K562 (cell line): ENCODE measurements at regions not wholly inside any gene's neighbourhood (a gene's known extent, or its start where the extent isn't known, plus 50 kb on each side); places are given as distances from the start of the nearest gene placed in this dataset.
"Not testable (repeated sequence)": the region's sequence is repeated elsewhere in the genome, so short reads cannot be mapped to it uniquely, and the experiment has no call there.

Source experiments
- ATAC-seq: fragments of 200-7000 bp; cut with Tn5 transposase; 3 replicates; pipeline ENCODE4 v1.9.1; 2020; ENCODE audit warnings: moderate library complexity
- BruUV-seq: library from RNA; stranded (reverse); fragments of 400-500 nt; replicated peaks from 2 replicates; lab custom pipeline; 2021; lab: Mats Ljungman, UMichigan
- CTCF ChIA-PET: fragments of 300-600 bp; formaldehyde crosslinking; extraction: SDS; loops from one replicate; lab custom pipeline; 2021; ENCODE audit warnings: low intra/inter-chr PET ratio; lab: Yijun Ruan, JAX
- POLR2A ChIA-PET: fragments of 300-600, 350-650 bp; sonication (Branson Sonifier 250); formaldehyde crosslinking; extraction: SDS; loops from one replicate; lab custom pipeline; 2021; ENCODE audit warnings: antibody characterized with exemption, inconsistent platforms; lab: Yijun Ruan, JAX
- DNase-seq, 4 experiments: peaks; one replicate each; pipeline versions ENCODE4 v3.0.0 to v3.0.0-alpha.2; 2011 to 2018; ENCODE audit warnings: low spot score in 3 of 4, mixed read lengths in 3 of 4; ENCODE audit errors: extremely low read depth in 1 of 4
- FAIRE-seq: peaks from 2 replicates; lab custom pipeline; 2011; peaks lifted over from hg19 to GRCh38; lab: Jason Lieb, UNC
- H2AFZ ChIP-seq: 2 replicates; pipeline ENCODE4 v1.6.0; 2011; ENCODE audit warnings: low read depth, low read length, control low read depth, inconsistent platforms
- H3K27ac ChIP-seq: fragments of 200-600 bp; 3 replicates; pipeline ENCODE4 v1.8.0; 2011; ENCODE audit warnings: low read depth, mild to moderate bottlenecking, control low read depth, inconsistent platforms, low read length, moderate library complexity, mixed read lengths; ENCODE audit errors: extremely low read depth
- H3K27me3 ChIP-seq, 2 experiments: fragments of 300-600 bp in 1 of 2; 2 replicates in 1 of 2; 3 replicates in 1 of 2; pipeline versions ENCODE4 v1.6.0 to v1.8.0; 2011; ENCODE audit warnings: inconsistent platforms in 2 of 2, low read length in 2 of 2, mild to moderate bottlenecking in 1 of 2, mixed read lengths in 1 of 2, moderate library complexity in 1 of 2; ENCODE audit not compliant: control insufficient read depth in 2 of 2, insufficient read depth in 2 of 2
- H3K36me3 ChIP-seq: fragments of 300-600 bp; 3 replicates; pipeline ENCODE4 v1.8.0; 2011; ENCODE audit warnings: mild to moderate bottlenecking, low read length, inconsistent platforms; ENCODE audit not compliant: control insufficient read depth, insufficient read depth
- H3K4me1 ChIP-seq, 2 experiments: fragments of 200-600 bp in 1 of 2; replicated peaks in 1 of 2; 2 replicates in 1 of 2; 3 replicates in 1 of 2; pipeline versions ENCODE4 v1.5.1 to v1.8.0; 2011; ENCODE audit warnings: inconsistent platforms in 2 of 2, low read length in 2 of 2, mild to moderate bottlenecking in 1 of 2, mixed read lengths in 1 of 2, moderate library complexity in 1 of 2; ENCODE audit not compliant: control insufficient read depth in 2 of 2, insufficient read depth in 2 of 2
- H3K4me2 ChIP-seq: 2 replicates; pipeline ENCODE4 v1.6.1; 2011; ENCODE audit warnings: low read length, control low read depth, inconsistent platforms, mixed read lengths; ENCODE audit not compliant: insufficient read depth
- H3K4me3 ChIP-seq: fragments of 200-600 bp; sonication (generic), shearing (Covaris generic); 2 replicates; pipeline ENCODE4 v1.5.1; 2016; ENCODE audit warnings: control low read depth, inconsistent platforms
- H3K79me2 ChIP-seq: fragments of 200-600 bp; 3 replicates; pipeline ENCODE4 v1.8.0; 2011; ENCODE audit warnings: low read length, inconsistent platforms; ENCODE audit not compliant: control insufficient read depth, insufficient read depth
- H3K9ac ChIP-seq, 2 experiments: 2 replicates each; pipeline versions ENCODE4 v1.6.0 to v1.6.1; 2011; ENCODE audit warnings: low read depth in 2 of 2, low read length in 2 of 2, control low read depth in 1 of 2, inconsistent platforms in 1 of 2, mild to moderate bottlenecking in 1 of 2, mixed read lengths in 1 of 2; ENCODE audit not compliant: insufficient read depth in 1 of 2
- H3K9me1 ChIP-seq: one replicate; pipeline ENCODE4 v1.6.0; 2011; ENCODE audit warnings: inconsistent platforms, mild to moderate bottlenecking, low read length, moderate library complexity; ENCODE audit not compliant: control insufficient read depth, insufficient read depth
- H3K9me3 ChIP-seq: replicated peaks from 2 replicates; pipeline ENCODE4 v1.5.1; 2011; ENCODE audit warnings: low read depth, low read length, inconsistent platforms; ENCODE audit not compliant: control insufficient read depth, insufficient read depth
- H4K20me1 ChIP-seq: replicated peaks from 2 replicates; pipeline ENCODE4 v1.6.1; 2011; ENCODE audit warnings: low read length, inconsistent platforms, mixed read lengths; ENCODE audit not compliant: control insufficient read depth, insufficient read depth
- BACH1 ChIP-seq: fragments of 200-800 bp; sonication (Bioruptor generic); IDR thresholded peaks from 2 replicates; pipeline ENCODE4 v1.6.1; 2016; ENCODE audit warnings: missing genetic modification characterization, missing compliant biosample characterization
- CBFA2T2 ChIP-seq: fragments of 450-650 bp; conservative IDR thresholded peaks from 2 replicates; pipeline ENCODE4 v1.6.1; 2017; ENCODE audit warnings: mild to moderate bottlenecking
- HNRNPH1 ChIP-seq: fragments of 200-400 bp; formaldehyde crosslinking; optimal IDR thresholded peaks from 2 replicates; pipeline ENCODE3; 2017; ENCODE audit warnings: low read depth, mild to moderate bottlenecking, low read length, moderate library complexity
- MBD2 ChIP-seq: sonication (generic); IDR thresholded peaks from 2 replicates; pipeline ENCODE4 v1.6.1; 2016; ENCODE audit warnings: low read depth, borderline replicate concordance
- NKRF ChIP-seq: fragments of 450-650 bp; IDR thresholded peaks from 2 replicates; pipeline ENCODE4 v1.6.1; 2016; ENCODE audit warnings: borderline replicate concordance
- RBBP5 ChIP-seq: fragments of 200-600 bp; sonication (generic); IDR thresholded peaks from 2 replicates; pipeline ENCODE4 v1.6.1; 2012; ENCODE audit warnings: borderline replicate concordance, mild to moderate bottlenecking, low read length, control low read depth, inconsistent platforms; ENCODE audit not compliant: insufficient read depth, poor library complexity, severe bottlenecking
- RBM25 ChIP-seq: fragments of 200-400 bp; formaldehyde crosslinking; IDR thresholded peaks from 2 replicates; pipeline ENCODE4 v1.6.1; 2018; ENCODE audit warnings: low read length, low read depth, moderate library complexity; ENCODE audit not compliant: severe bottlenecking
- STAT5B ChIP-seq: fragments of 250-450 bp; sonication (Bioruptor Pico); IDR thresholded peaks from 2 replicates; pipeline ENCODE4 v1.8.0; 2021; ENCODE audit warnings: mild to moderate bottlenecking, inconsistent platforms
- ZC3H4 ChIP-seq: sonication (generic); formaldehyde crosslinking; IDR thresholded peaks from 2 replicates; pipeline ENCODE4 v1.9.0; 2021; ENCODE audit warnings: missing genetic modification reagents, borderline replicate concordance
- WGBS: fragments of 100-300 bp; shearing (Covaris generic); methylation state at CpG from one replicate; pipeline ENCODE4 v1.1.6; 2016; ENCODE audit warnings: low coverage, mixed read lengths; ENCODE audit not compliant: insufficient coverage; ENCODE audit errors: missing lambda C conversion rate; 5-methylcytosine and 5-hydroxymethylcytosine counted together
- in situ Hi-C: fragments of 300-500 bp; cut with MboI; formaldehyde crosslinking; loops from 4 replicates; pipeline ENCODE4 v1.15.0; 2018; ENCODE audit warnings: inconsistent platforms, mixed read lengths
- intact Hi-C: fragments of 100-400 bp; cut with micrococcal nuclease; formaldehyde crosslinking; loops from 2 replicates; pipeline ENCODE4 v1.14.2; 2022

- H3K4me1 ChIP-seq: no peaks in the 10 kb centered on the region
- no peaks in the 10 kb centered on the region; the same call in 1 of the 2 replicates for H3K9me3 ChIP-seq
- 3% methylated on average over 5 of the region's 5 CpGs for WGBS
- H3K79me2 ChIP-seq: no peaks in the 10 kb centered on the region
- no peak overlapping the region for H3K4me3 ChIP-seq
- FAIRE-seq (no peak), ATAC-seq (no peak), DNase-seq (no peak)
- H3K27ac ChIP-seq: no peak overlapping the region
- H3K4me2 ChIP-seq: no peak overlapping the region
- BruUV-seq: no TSS peak
- no peaks in the 10 kb centered on the region for H3K9me1 ChIP-seq
- H3K27me3 ChIP-seq: no peaks in the 10 kb centered on the region
- no peak overlapping the region for H3K9ac ChIP-seq
- intact Hi-C loops (no loop called here), in situ Hi-C loops (no loop called here)
- ChIA-PET POLR2A (no interaction called here), CTCF (no interaction called here)
- no peak overlapping the region for H2AFZ ChIP-seq
- no peaks in the 10 kb centered on the region for H3K36me3 ChIP-seq
- TF ChIP-seq RBBP5 (no peak), ZC3H4 (no peak), BACH1 (tag) (no peak), HNRNPH1 (no peak), STAT5B (CRISPR knock-in tag) (no peak), RBM25 (no peak), NKRF (no peak), CBFA2T2 (no peak), MBD2 (no peak)
- TF ChIP-seq, all 486 proteins: peak for 0
- no peaks in the 10 kb centered on the region for H4K20me1 ChIP-seq
Measured at GRCh38 chr5:92206681-92207080, 823.6 kb upstream of the ARRDC3 start.

GRCh38 chr5:92199035-92199434, 815.9 kb upstream of the ARRDC3 start:
- WGBS: 3% methylated on average over 8 of the region's 27 CpGs
- H3K79me2 ChIP-seq, H3K27me3 ChIP-seq, ATAC-seq, FAIRE-seq, H3K9me3 ChIP-seq, H3K4me3 ChIP-seq, POLR2A ChIA-PET, H2AFZ ChIP-seq, H4K20me1 ChIP-seq, H3K36me3 ChIP-seq, DNase-seq, intact Hi-C loops, H3K4me1 ChIP-seq, in situ Hi-C loops, H3K9ac ChIP-seq, H3K27ac ChIP-seq, H3K9me1 ChIP-seq, BruUV-seq, CTCF ChIA-PET, H3K4me2 ChIP-seq: not testable (repeated sequence)
